Eye (tissue), 1 donor: ENCODE measurements at regions not wholly inside any gene's neighbourhood (a gene's known extent, or its start where the extent isn't known, plus 50 kb on each side); places are given as distances from the start of the nearest gene placed in this dataset.
"Not testable (repeated sequence)": the region's sequence is repeated elsewhere in the genome, so short reads cannot be mapped to it uniquely, and the experiment has no call there.

Experiments
- DNase-seq: peaks from one replicate; pipeline ENCODE4 v3.0.0-alpha.2; 2015

GRCh38 chr13:47685156-47685555, 315.9 kb downstream of the SUCLA2 start:
- not testable (repeated sequence) for DNase-seq

GRCh38 chr13:47680748-47681147, 320.3 kb downstream of the SUCLA2 start:
- no peak for DNase-seq

GRCh38 chr13:47679401-47679800, 321.7 kb downstream of the SUCLA2 start:
- DNase-seq, result no peak

GRCh38 chr13:47678201-47678968, 322.7 kb downstream of the SUCLA2 start:
- DNase-seq, result peak; percentile 8

GRCh38 chr13:47675871-47676270, 325.2 kb downstream of the SUCLA2 start:
- DNase-seq, result no peak

- DNase-seq, result peak; percentile 17
These were observed 327.8 kb downstream of the SUCLA2 start for GRCh38 chr13:47673009-47673850.

- peak; percentile 13 for DNase-seq
These were observed 328.6 kb downstream of the SUCLA2 start for GRCh38 chr13:47672245-47673008.

GRCh38 chr13:47671776-47672175, 329.3 kb downstream of the SUCLA2 start:
- DNase-seq, result no peak

- peak; percentile 15 for DNase-seq
These were observed 336.0 kb downstream of the SUCLA2 start for GRCh38 chr13:47665043-47665442.

GRCh38 chr13:47661076-47661475, 340.0 kb downstream of the SUCLA2 start:
- no peak for DNase-seq

- no peak for DNase-seq
These were observed 344.4 kb downstream of the SUCLA2 start for GRCh38 chr13:47656651-47657050.

- DNase-seq, result peak; percentile 28
These were observed 350.9 kb downstream of the SUCLA2 start for GRCh38 chr13:47650209-47650608.

- no peak for DNase-seq
These were observed 354.1 kb downstream of the SUCLA2 start for GRCh38 chr13:47647001-47647400.

GRCh38 chr13:47646298-47646697, 354.8 kb downstream of the SUCLA2 start:
- peak; percentile 17 for DNase-seq

GRCh38 chr13:47639738-47640447, 361.2 kb downstream of the SUCLA2 start:
- no peak for DNase-seq

GRCh38 chr13:47638627-47639026, 362.4 kb downstream of the SUCLA2 start:
- DNase-seq, result no peak

- DNase-seq, result no peak
These were observed 368.8 kb downstream of the SUCLA2 start for GRCh38 chr13:47632311-47632710.

GRCh38 chr13:47628666-47629065, 372.4 kb downstream of the SUCLA2 start:
- no peak for DNase-seq

GRCh38 chr13:47623862-47624261, 377.2 kb downstream of the SUCLA2 start:
- no peak for DNase-seq

GRCh38 chr13:47621931-47622330, 379.1 kb downstream of the SUCLA2 start:
- no peak for DNase-seq

GRCh38 chr13:47611664-47612288, 389.3 kb downstream of the SUCLA2 start:
- no peak for DNase-seq

- DNase-seq, result no peak
These were observed 390.4 kb downstream of the SUCLA2 start for GRCh38 chr13:47610687-47611086.
